OCI-LY3 (cell line): ENCODE measurements at regions not wholly inside any gene's neighbourhood (a gene's known extent, or its start where the extent isn't known, plus 50 kb on each side); places are given as distances from the start of the nearest gene placed in this dataset.

ENCODE experiments used
- H2AFZ ChIP-seq: fragments of 200-600, 300-600 bp; shearing (Covaris generic); 2 replicates; pipeline ENCODE4 v1.6.0; 2014; ENCODE audit warnings: antibody characterized with exemption, low read depth, low read length
- H3K27ac ChIP-seq: fragments of 200-600, 300-600 bp; sonication (generic); 2 replicates; pipeline ENCODE4 v1.5.1; 2014; ENCODE audit warnings: mild to moderate bottlenecking, low read length, moderate library complexity, mixed read lengths
- H3K27me3 ChIP-seq: fragments of 200-600, 300-600 bp; sonication (generic); 2 replicates; pipeline ENCODE4 v1.6.1; 2014; ENCODE audit warnings: low read depth, low read length, mixed read lengths
- H3K36me3 ChIP-seq: fragments of 200-600, 300-600 bp; sonication (generic); replicated peaks from 2 replicates; pipeline ENCODE3; 2014; ENCODE audit warnings: low read depth, low read length, mixed read lengths
- H3K4me1 ChIP-seq: fragments of 300-600, 200-600 bp; sonication (generic); 2 replicates; pipeline ENCODE4 v1.6.1; 2014; ENCODE audit warnings: low read length, mixed read lengths
- H3K4me2 ChIP-seq: fragments of 200-600, 300-600 bp; sonication (generic); 2 replicates; pipeline ENCODE4 v1.6.1; 2014; ENCODE audit warnings: low read length, mixed read lengths
- H3K4me3 ChIP-seq: fragments of 300-600, 200-600 bp; sonication (generic); 2 replicates; pipeline ENCODE4 v1.5.1; 2014; ENCODE audit warnings: antibody characterized with exemption, mild to moderate bottlenecking, low read length, moderate library complexity
- H3K79me2 ChIP-seq: fragments of 300-600, 200-600 bp; shearing (Covaris generic); 2 replicates; pipeline ENCODE4 v1.6.1; 2014; ENCODE audit warnings: mild to moderate bottlenecking, low read length, mixed read lengths
- H3K9ac ChIP-seq: fragments of 300-600, 200-600 bp; shearing (Covaris generic); 2 replicates; pipeline ENCODE4 v1.6.0; 2014; ENCODE audit warnings: mild to moderate bottlenecking, low read length, moderate library complexity
- H3K9me3 ChIP-seq: fragments of 200-600, 300-600 bp; shearing (Covaris generic); 2 replicates; pipeline ENCODE4 v1.6.1; 2014; ENCODE audit warnings: low read length, mixed read lengths; ENCODE audit not compliant: insufficient read depth
- H4K20me1 ChIP-seq: fragments of 200-600, 300-600 bp; sonication (generic); 2 replicates; pipeline ENCODE4 v1.6.1; 2016; ENCODE audit warnings: low read length, mixed read lengths; ENCODE audit not compliant: insufficient read depth
- CTCF ChIP-seq: fragments of 200-600, 300-600 bp; sonication (generic); IDR thresholded peaks from 2 replicates; pipeline ENCODE4 v1.5.1; 2014; ENCODE audit warnings: antibody characterized with exemption, low read length, low read depth
- EZH2phosphoT487 ChIP-seq: fragments of 200-600 bp; shearing (Covaris generic); IDR thresholded peaks from 2 replicates; pipeline ENCODE4 v1.6.1; 2018; ENCODE audit warnings: antibody characterized with exemption, mixed run types, low read depth

- no peak overlapping the region for H3K4me2 ChIP-seq
- H3K27me3 ChIP-seq, result peaks cover 54% of the 10 kb centered on the region
- no peaks in the 10 kb centered on the region for H3K79me2 ChIP-seq
- TF ChIP-seq EZH2phosphoT487 (no peak), CTCF (no peak)
- no peaks in the 10 kb centered on the region for H3K9me3 ChIP-seq
- no peaks in the 10 kb centered on the region for H3K36me3 ChIP-seq
- H3K27ac ChIP-seq, result no peak overlapping the region
- H3K9ac ChIP-seq, result no peak overlapping the region
- H3K4me3 ChIP-seq, result no peak overlapping the region
- H3K4me1 ChIP-seq, result no peaks in the 10 kb centered on the region
- H4K20me1 ChIP-seq, result no peaks in the 10 kb centered on the region
- H2AFZ ChIP-seq, result no peak overlapping the region
Observed at GRCh38 chr5:168169791-168170190, 121.7 kb upstream of the WWC1 start.

GRCh38 chr5:168171901-168172759 is 119.3 kb upstream of the WWC1 start:
- TF ChIP-seq EZH2phosphoT487, result no peak
- TF ChIP-seq CTCF, result no peak
- H3K4me3 ChIP-seq, result no peak overlapping the region
- peaks cover 42% of the 10 kb centered on the region for H3K27me3 ChIP-seq
- no peaks in the 10 kb centered on the region for H3K36me3 ChIP-seq
- no peaks in the 10 kb centered on the region for H4K20me1 ChIP-seq
- no peak overlapping the region for H3K4me2 ChIP-seq
- H2AFZ ChIP-seq, result no peak overlapping the region
- H3K27ac ChIP-seq, result no peak overlapping the region
- no peak overlapping the region for H3K9ac ChIP-seq
- H3K9me3 ChIP-seq, result no peaks in the 10 kb centered on the region
- no peaks in the 10 kb centered on the region for H3K4me1 ChIP-seq
- H3K79me2 ChIP-seq, result no peaks in the 10 kb centered on the region

- Histone ChIP-seq H3K36me3 (no peaks in the 10 kb centered on the region), H3K79me2 (no peaks in the 10 kb centered on the region), H3K4me2 (no peak overlapping the region), H3K9me3 (no peaks in the 10 kb centered on the region), H3K4me1 (no peaks in the 10 kb centered on the region), H3K27me3 (peaks cover 35% of the 10 kb centered on the region), H3K9ac (no peak overlapping the region), H3K27ac (no peak overlapping the region), H4K20me1 (no peaks in the 10 kb centered on the region), H3K4me3 (no peak overlapping the region), H2AFZ (no peak overlapping the region)
- TF ChIP-seq CTCF, result no peak
- no peak for TF ChIP-seq EZH2phosphoT487
Observed at GRCh38 chr5:168172760-168173223, 118.7 kb upstream of the WWC1 start.

GRCh38 chr5:168174376-168174775 is 117.1 kb upstream of the WWC1 start:
- Histone ChIP-seq H3K27me3 (peaks cover 27% of the 10 kb centered on the region), H3K27ac (no peak overlapping the region), H3K4me3 (no peak overlapping the region), H3K4me1 (no peaks in the 10 kb centered on the region), H2AFZ (no peak overlapping the region), H3K4me2 (no peak overlapping the region), H3K79me2 (no peaks in the 10 kb centered on the region), H3K36me3 (no peaks in the 10 kb centered on the region), H4K20me1 (no peaks in the 10 kb centered on the region), H3K9ac (no peak overlapping the region), H3K9me3 (no peaks in the 10 kb centered on the region)
- TF ChIP-seq EZH2phosphoT487 (no peak), CTCF (no peak)
